RWPE2 (cell line): ENCODE measurements at regions not wholly inside any gene's neighbourhood (a gene's known extent, or its start where the extent isn't known, plus 50 kb on each side); places are given as distances from the start of the nearest gene placed in this dataset.

ENCODE experiments used
- ATAC-seq: fragments of 200-7000 bp; cut with Tn5 transposase; 3 replicates; pipeline ENCODE4 v1.9.1; 2021; ENCODE audit warnings: low read depth
- DNase-seq: peaks from one replicate; pipeline ENCODE4 v3.0.0-alpha.2; 2020; ENCODE audit warnings: low spot score
- H3K27ac ChIP-seq: fragments of 450-650 bp; 2 replicates; pipeline ENCODE4 v1.5.1; 2017; ENCODE audit warnings: mild to moderate bottlenecking; ENCODE audit not compliant: poor library complexity, severe bottlenecking
- H3K27me3 ChIP-seq: fragments of 250-450 bp; sonication (Bioruptor Pico); 2 replicates; pipeline ENCODE4 v1.5.1; 2021; ENCODE audit warnings: mild to moderate bottlenecking, moderate library complexity; ENCODE audit not compliant: insufficient read depth, poor library complexity, severe bottlenecking
- H3K36me3 ChIP-seq: fragments of 250-450 bp; sonication (Bioruptor Pico); 2 replicates; pipeline ENCODE4 v1.5.1; 2020; ENCODE audit warnings: low read depth, mild to moderate bottlenecking, moderate library complexity
- H3K4me1 ChIP-seq: fragments of 250-450 bp; sonication (Bioruptor Pico); 2 replicates; pipeline ENCODE4 v1.5.1; 2021; ENCODE audit warnings: mild to moderate bottlenecking, moderate library complexity; ENCODE audit not compliant: insufficient read depth, poor library complexity, severe bottlenecking
- H3K4me3 ChIP-seq: fragments of 250-450 bp; sonication (Bioruptor Pico); 2 replicates; pipeline ENCODE4 v1.5.1; 2021; ENCODE audit warnings: mild to moderate bottlenecking, moderate library complexity; ENCODE audit not compliant: severe bottlenecking
- H3K9me3 ChIP-seq: fragments of 250-450 bp; sonication (Bioruptor Pico); 2 replicates; pipeline ENCODE4 v1.5.1; 2021; ENCODE audit warnings: mild to moderate bottlenecking, moderate library complexity; ENCODE audit not compliant: severe bottlenecking
- TF ChIP-seq, protein P1 (sequence below): fragments of 450-650 bp; IDR thresholded peaks from one replicate; pipeline ENCODE4 v1.5.1; 2017; ENCODE audit warnings: mild to moderate bottlenecking, moderate library complexity; ENCODE audit not compliant: poor library complexity, severe bottlenecking

DNA sequence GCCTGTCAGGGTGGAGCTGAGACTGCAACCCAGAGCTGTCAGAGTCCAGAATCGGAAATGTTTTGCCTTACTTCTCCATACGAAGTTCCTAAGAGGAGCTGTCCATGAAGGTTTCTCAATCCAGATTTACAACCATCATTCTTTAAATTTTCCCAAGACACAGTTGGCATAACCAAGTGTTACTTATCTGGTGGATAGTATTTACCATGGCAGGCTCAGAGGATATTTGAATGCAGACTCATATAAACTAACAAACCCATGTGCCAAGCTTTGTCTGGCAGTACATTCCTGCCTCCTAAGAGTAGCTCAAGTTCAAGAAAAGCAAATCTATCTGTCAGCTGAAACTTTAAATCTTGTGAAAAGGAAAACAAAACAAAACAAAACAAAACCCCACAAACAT, 267.9 kb downstream of the ZNF326 start:
- TF ChIP-seq, protein P1, sequence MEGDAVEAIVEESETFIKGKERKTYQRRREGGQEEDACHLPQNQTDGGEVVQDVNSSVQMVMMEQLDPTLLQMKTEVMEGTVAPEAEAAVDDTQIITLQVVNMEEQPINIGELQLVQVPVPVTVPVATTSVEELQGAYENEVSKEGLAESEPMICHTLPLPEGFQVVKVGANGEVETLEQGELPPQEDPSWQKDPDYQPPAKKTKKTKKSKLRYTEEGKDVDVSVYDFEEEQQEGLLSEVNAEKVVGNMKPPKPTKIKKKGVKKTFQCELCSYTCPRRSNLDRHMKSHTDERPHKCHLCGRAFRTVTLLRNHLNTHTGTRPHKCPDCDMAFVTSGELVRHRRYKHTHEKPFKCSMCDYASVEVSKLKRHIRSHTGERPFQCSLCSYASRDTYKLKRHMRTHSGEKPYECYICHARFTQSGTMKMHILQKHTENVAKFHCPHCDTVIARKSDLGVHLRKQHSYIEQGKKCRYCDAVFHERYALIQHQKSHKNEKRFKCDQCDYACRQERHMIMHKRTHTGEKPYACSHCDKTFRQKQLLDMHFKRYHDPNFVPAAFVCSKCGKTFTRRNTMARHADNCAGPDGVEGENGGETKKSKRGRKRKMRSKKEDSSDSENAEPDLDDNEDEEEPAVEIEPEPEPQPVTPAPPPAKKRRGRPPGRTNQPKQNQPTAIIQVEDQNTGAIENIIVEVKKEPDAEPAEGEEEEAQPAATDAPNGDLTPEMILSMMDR = no peak
- Histone ChIP-seq H3K9me3 (no peaks in the 10 kb centered on the region), H3K36me3 (no peaks in the 10 kb centered on the region), H3K27me3 (peaks cover 4% of the 10 kb centered on the region), H3K4me1 (no peaks in the 10 kb centered on the region), H3K4me3 (no peak overlapping the region), H3K27ac (no peak overlapping the region)
- DNase-seq (no peak), ATAC-seq (no peak)

DNA sequence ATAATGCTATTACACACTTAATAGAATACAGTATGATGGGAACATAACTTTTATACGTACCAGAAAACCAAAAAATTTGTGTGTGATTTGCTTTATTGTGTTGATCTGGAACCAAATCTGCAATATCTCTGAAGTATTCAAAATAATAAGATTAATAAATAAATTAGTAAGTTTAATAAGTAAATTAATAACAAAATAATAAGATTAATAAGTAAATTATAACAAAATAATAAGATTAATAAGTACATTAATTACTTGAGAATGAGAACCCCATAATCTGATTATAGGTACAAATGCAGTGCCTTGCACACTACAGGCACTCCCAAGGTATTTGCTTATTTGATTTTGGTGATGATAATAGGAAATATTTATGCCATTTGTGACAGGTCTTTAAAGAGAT, 267.4 kb downstream of the ZNF326 start:
- TF ChIP-seq, protein P1 = no peak
- Histone ChIP-seq H3K4me1 (no peaks in the 10 kb centered on the region), H3K36me3 (no peaks in the 10 kb centered on the region), H3K9me3 (no peaks in the 10 kb centered on the region), H3K27ac (no peak overlapping the region), H3K27me3 (peaks cover 4% of the 10 kb centered on the region), H3K4me3 (no peak overlapping the region)
- ATAC-seq (no peak), DNase-seq (no peak)

DNA sequence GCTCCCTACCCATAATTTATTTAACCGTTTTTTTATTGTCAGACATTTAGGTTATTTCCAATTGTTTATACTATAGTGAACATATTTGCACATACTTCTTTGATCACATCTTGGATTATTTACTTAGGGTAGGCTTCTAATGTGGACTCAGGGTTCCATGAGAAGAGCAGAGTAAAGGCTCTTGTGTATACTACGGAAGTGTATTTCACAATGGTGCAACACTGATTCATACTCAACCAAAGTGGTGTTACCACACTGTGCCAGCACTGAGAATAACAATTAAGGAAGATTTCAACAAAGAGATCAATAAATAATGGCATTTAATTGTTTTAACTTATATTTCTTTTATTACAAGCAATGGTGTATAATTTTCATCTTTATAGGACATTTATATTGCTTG, 251.2 kb downstream of the ZNF326 start:
- H3K27ac ChIP-seq = no peak overlapping the region
- DNase-seq = no peak
- ATAC-seq = no peak
- TF ChIP-seq, protein P1 = no peak
- no peaks in the 10 kb centered on the region for H3K4me1 ChIP-seq
- H3K4me3 ChIP-seq = no peak overlapping the region
- no peaks in the 10 kb centered on the region for H3K27me3 ChIP-seq
- H3K9me3 ChIP-seq = no peaks in the 10 kb centered on the region
- no peaks in the 10 kb centered on the region for H3K36me3 ChIP-seq

DNA sequence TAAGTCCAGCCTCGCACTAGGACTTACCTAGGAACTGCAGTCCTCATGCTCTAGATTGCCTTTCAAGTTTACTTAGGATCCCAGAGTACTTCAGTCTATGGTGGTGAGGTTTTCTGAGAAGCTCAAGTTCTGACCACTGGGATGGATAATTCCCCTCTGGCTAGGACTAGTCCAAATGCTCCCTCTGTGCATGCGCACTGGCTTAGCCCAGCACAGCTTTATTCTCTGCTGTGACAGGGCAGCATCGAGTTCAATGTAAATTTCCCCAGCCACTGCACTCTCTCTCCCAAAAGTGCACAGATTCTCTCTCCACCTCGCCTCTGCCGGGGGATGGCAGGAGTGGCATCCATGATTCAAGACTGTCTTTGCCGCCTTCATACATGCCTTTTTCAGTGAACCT, 241.6 kb downstream of the ZNF326 start:
- no peaks in the 10 kb centered on the region for H3K9me3 ChIP-seq
- H3K27me3 ChIP-seq = no peaks in the 10 kb centered on the region
- DNase-seq (no peak), ATAC-seq (no peak)
- H3K36me3 ChIP-seq = no peaks in the 10 kb centered on the region
- no peak overlapping the region for H3K4me3 ChIP-seq
- H3K4me1 ChIP-seq = no peaks in the 10 kb centered on the region
- TF ChIP-seq, protein P1 = no peak
- no peak overlapping the region for H3K27ac ChIP-seq

DNA sequence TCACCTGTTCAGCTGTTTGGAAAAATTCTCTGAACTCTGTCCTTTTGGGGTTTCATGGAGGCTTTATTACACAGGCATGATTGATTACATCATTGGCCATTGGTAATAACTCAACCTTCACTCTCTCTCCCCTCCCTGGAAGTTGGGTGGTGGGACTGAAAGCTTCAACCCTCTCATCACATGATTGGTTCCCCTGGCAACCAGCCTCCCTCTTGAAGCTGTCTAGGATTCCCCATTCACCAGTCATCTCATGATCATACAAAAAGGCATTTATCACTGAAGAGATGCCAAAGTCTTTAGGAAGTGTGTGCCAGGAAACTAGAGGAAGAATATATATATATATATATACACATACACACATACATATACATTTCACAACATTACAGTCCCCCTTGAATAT, 228.5 kb downstream of the ZNF326 start:
- H3K9me3 ChIP-seq = no peaks in the 10 kb centered on the region
- no peak overlapping the region for H3K4me3 ChIP-seq
- ATAC-seq = no peak
- TF ChIP-seq, protein P1 = no peak
- H3K4me1 ChIP-seq = no peaks in the 10 kb centered on the region
- H3K36me3 ChIP-seq = no peaks in the 10 kb centered on the region
- DNase-seq = no peak
- H3K27me3 ChIP-seq = peaks cover 4% of the 10 kb centered on the region
- no peak overlapping the region for H3K27ac ChIP-seq
